Central memory CD4-positive, alpha-beta T cell (primary cell): ENCODE measurements at regions not wholly inside any gene's neighbourhood (a gene's known extent, or its start where the extent isn't known, plus 50 kb on each side); places are given as distances from the start of the nearest gene placed in this dataset.
"Not testable (repeated sequence)": the region's sequence is repeated elsewhere in the genome, so short reads cannot be mapped to it uniquely, and the experiment has no call there.

ENCODE experiments used
- DNase-seq: peaks from one replicate; pipeline ENCODE4 v3.0.0; 2022

GRCh38 chr12:89833337-89834252 lies 125.0 kb upstream of the ATP2B1 start:
- no peak for DNase-seq

DNA sequence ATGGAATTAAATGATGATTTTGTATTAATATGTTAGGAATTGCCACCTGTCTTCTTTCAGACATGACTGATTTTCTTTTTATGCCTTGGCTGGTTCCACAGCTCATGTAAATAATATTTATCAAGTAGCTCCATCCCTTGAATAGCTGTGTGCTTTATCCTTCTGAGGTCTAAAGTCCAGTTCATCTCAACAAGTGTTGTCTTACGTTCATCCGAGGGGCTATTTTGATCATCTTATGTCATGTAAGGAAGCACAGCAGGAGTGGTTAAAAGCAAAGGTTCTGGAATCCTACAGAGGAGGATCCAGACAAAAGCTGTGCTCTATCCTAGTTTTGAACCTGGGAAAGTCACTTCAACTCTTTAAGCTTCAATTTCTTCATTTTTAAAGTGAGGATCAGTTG lies 123.7 kb upstream of the ATP2B1 start:
- no peak for DNase-seq

DNA sequence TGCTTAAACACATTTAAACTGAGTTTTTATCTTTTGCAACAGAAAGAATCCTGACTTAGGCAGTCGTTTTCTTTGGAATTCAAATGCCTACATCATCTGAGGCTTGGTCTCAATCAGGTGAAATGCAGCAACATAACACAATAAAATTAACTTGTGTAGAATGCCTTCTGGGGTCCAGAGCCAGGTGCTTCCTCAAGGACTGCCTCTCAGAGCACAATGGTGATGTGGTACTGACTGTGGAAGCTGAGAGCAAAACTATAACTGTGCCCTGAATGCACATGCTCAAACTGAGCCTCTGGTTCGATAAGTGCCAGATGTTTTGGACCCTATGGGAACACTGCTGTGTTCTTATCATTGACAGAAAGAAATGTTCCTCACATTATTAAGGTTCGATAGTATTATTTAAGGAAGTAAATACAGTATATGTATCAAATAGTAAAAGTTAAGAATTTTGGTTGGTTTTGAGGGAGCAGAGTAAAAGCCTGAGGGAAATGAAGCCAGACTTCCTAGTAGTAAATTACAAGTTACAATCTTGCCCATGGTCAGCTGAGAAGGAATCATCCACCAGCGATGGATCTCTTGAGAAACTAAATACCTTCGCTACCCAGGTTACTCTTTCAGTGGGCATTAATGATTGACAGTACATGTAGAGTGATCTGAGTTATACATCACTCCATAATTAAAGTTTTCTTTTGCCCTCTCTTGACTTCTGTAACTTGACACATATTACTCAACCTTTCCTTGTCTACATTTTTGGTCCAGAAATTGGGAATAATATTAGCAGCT lies 122.9 kb upstream of the ATP2B1 start:
- no peak for DNase-seq

DNA sequence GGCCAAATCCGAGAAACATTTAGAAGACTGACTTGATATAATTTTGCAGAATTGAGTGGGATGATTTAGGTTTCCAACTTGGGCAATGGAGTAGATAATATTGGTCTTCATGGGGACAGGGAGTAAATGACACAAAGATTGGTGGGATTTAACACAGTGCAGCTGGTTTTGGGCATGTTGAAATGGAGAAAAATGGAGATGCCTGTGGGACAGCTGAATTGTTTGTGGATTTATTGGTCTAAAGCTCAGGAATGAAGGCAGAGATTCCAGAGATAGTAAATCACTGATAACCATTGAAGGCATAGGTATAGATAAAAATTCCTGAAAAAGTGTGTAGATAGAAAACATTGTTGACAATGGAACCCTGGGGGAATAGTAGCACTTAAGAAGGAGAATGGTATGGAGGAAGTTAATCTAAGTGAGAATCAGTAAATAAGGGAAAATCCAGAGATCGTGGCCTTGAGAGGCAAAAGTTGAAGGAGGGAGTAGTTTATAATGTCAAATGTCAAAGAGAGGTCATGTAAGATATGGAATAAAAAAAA lies 120.9 kb upstream of the ATP2B1 start:
- no peak for DNase-seq

DNA sequence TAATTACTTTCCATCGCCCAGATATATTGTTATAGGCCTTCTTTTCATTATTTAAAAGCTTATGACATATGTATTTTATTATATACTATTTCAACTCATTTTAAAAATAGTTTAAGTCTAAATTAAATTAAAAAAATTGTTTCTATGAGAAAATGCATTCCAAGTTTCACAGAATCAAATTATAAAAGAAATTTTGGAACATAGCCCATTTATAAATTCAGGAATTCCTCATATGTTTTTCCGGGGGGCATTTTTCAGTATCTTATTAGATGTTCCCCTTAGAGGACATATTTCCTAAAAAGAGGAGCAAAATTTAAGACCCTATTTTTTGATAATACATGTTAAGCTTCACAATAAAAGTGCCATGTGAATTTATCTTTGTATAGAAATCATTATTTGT lies 119.9 kb upstream of the ATP2B1 start:
- no peak for DNase-seq

GRCh38 chr12:89827592-89827991 lies 119.0 kb upstream of the ATP2B1 start:
- no peak for DNase-seq

- DNase-seq = no peak
Observed at GRCh38 chr12:89826468-89826867, 117.8 kb upstream of the ATP2B1 start.

- peak; percentile 2 for DNase-seq
Observed at GRCh38 chr12:89825591-89826449, 117.2 kb upstream of the ATP2B1 start.

DNA sequence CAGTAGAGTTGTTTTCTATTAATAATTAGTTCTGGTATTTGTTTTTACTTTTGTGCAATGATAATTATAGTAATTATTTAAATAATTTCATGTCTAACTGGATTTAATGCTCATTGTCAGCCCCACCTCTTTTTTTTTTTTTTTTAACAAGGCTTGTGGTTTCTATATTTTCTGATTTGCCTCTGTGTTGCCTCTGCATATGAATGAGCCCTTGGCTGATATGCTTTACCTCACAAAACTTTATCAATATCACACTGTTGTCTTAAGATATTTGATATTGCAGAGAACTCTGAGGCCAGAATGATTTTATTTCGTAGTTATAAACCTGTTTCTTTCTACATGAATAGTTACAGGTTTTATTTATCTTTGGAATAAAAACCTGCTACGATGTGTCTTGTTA lies 116.2 kb upstream of the ATP2B1 start:
- DNase-seq = no peak

GRCh38 chr12:89822992-89823391 lies 114.4 kb upstream of the ATP2B1 start:
- not testable (repeated sequence) for DNase-seq

DNA sequence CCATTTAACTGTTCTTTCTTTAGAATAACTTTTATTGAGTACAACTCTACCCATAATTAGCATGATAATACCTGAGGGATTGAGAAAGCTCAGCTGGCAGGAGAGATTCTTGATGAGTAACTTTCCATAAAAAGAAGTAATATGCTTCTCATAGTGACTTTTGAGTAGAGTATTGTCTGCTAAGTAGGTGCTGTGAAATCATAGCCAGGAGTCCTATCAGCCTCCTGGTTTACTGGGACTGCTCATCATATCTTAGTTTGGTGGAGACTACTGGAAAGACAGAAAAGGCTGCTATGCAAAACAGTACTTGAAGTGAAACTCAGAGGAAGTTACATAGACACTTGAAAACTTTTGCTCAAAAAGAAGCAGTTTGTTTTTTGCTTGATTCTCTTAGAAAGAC lies 113.3 kb upstream of the ATP2B1 start:
- DNase-seq = no peak

GRCh38 chr12:89817501-89818226 lies 109.0 kb upstream of the ATP2B1 start:
- DNase-seq = no peak

GRCh38 chr12:89815225-89815624 lies 106.6 kb upstream of the ATP2B1 start:
- DNase-seq = no peak

- DNase-seq = no peak
Observed at GRCh38 chr12:89803412-89803811, 94.8 kb upstream of the ATP2B1 start.

DNA sequence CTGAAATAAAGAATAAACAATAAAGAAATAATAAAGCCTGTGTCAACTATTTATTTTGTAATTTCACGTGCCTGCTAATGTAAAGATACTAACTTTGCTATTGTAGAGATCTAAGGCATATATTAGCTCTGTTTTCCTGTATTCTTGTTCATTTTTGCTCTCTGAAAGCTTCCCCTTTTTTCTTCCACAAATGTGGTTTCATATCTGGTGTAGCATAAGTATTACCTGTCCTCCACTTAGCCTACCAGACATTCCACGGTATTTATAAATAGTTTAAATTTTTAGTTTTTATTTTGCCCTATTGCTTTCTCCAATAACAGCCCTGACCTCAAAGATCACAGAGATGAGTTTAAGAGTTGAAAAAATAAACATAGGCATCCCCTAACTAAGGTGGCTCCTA lies 92.6 kb upstream of the ATP2B1 start:
- no peak for DNase-seq

DNA sequence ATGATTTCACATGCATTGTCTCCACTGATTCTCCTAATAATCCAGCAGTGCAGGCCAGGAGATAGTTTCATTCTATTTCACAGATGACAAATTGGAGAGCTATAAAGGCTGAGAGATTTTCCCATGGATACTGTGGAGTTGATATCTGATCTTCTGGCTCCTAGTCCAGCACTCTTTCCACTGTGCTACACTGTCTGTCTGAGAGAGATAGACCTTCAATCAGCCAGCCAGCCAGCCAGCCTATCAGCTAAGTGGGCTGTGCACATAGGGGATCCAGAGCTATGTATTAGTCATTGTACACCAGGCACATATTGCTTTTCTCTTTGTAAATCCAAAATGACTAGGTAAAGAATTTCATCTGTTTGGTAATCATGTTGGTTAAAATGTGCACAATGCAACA lies 91.8 kb upstream of the ATP2B1 start:
- DNase-seq = no peak

GRCh38 chr12:89799316-89799715 lies 90.7 kb upstream of the ATP2B1 start:
- DNase-seq = no peak

DNA sequence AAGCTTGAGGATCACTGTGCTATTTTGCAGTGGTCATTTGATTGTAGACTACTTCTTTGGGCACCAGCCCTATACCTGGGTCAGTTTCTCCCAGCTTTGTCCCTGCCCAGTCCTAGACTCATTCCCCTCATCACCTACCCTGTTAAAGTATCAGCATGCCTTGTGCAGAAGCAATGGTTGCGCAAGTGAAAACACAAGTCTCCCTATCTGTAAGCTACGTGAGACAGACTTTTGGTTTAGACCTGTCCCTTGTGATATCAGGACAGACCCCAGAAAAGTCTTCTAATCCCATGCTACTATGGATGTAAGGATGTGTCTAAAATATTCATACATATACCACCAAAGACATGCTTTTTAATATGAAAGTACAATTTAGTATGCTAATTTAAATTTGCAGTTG lies 88.8 kb upstream of the ATP2B1 start:
- no peak for DNase-seq

GRCh38 chr12:89796798-89797382 lies 88.3 kb upstream of the ATP2B1 start:
- no peak for DNase-seq

GRCh38 chr12:89793946-89794345 lies 85.3 kb upstream of the ATP2B1 start:
- DNase-seq = no peak

- no peak for DNase-seq
Observed at GRCh38 chr12:89791286-89791685, 82.6 kb upstream of the ATP2B1 start.

DNA sequence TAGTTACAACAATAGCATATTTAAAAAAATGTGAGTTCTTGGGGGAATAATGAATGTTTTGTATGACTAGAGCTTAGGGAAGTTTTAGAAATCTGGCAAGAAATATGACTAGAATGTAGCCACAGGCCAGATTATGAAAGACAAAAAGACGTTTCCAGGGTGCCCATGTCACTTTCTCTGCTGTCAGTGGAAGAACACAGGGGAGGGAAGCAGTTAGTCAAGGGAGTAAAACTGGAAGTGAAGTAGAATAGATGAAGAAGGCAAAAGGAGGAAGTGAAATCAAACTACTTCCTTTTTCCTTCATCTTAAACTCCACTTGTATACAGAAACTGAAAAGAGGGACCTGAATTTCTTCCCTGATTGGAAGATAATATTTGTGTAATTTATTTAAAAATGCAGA lies 81.2 kb upstream of the ATP2B1 start:
- DNase-seq = no peak
